PC-9 (cell line): ENCODE measurements at regions not wholly inside any gene's neighbourhood (a gene's known extent, or its start where the extent isn't known, plus 50 kb on each side); places are given as distances from the start of the nearest gene placed in this dataset.

Experiments
- EZH2 ChIP-seq: fragments of 200-600 bp; sonication (generic); IDR thresholded peaks from 2 replicates; pipeline ENCODE4 v1.8.0; 2017; ENCODE audit warnings: antibody characterized with exemption, low read depth
- TF ChIP-seq, protein P1 (sequence below): fragments of 200-600 bp; sonication (generic); conservative IDR thresholded peaks from 2 replicates; pipeline ENCODE4 v1.6.1; 2017; ENCODE audit warnings: mixed run types, antibody characterized with exemption, mild to moderate bottlenecking, moderate library complexity

DNA sequence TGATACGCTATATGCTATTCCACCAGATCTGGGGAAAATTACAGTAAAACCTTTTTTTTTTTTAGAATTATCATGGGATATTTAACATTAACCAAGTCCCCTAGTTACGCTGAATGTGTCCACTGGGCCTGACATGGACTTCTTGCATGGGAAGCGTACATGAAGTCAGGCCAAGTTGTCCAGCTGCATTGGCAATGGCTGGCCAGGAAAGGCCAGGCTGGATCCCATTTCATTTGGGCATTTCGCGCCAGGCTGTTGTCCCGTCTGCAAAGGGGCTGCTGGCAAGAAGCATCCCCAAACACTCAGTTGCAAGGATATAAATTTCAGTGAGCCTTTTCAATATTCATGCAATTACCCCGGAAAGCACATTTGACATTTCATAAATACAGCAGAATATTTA lies 933.3 kb downstream of the GRID1 start:
- TF ChIP-seq, protein P1, sequence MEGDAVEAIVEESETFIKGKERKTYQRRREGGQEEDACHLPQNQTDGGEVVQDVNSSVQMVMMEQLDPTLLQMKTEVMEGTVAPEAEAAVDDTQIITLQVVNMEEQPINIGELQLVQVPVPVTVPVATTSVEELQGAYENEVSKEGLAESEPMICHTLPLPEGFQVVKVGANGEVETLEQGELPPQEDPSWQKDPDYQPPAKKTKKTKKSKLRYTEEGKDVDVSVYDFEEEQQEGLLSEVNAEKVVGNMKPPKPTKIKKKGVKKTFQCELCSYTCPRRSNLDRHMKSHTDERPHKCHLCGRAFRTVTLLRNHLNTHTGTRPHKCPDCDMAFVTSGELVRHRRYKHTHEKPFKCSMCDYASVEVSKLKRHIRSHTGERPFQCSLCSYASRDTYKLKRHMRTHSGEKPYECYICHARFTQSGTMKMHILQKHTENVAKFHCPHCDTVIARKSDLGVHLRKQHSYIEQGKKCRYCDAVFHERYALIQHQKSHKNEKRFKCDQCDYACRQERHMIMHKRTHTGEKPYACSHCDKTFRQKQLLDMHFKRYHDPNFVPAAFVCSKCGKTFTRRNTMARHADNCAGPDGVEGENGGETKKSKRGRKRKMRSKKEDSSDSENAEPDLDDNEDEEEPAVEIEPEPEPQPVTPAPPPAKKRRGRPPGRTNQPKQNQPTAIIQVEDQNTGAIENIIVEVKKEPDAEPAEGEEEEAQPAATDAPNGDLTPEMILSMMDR, result no peak
- no peak for TF ChIP-seq EZH2
